ENCODE measurements at regions not wholly inside any gene's neighbourhood (a gene's known extent, or its start where the extent isn't known, plus 50 kb on each side); places are given as distances from the start of the nearest gene placed in this dataset.

DNA sequence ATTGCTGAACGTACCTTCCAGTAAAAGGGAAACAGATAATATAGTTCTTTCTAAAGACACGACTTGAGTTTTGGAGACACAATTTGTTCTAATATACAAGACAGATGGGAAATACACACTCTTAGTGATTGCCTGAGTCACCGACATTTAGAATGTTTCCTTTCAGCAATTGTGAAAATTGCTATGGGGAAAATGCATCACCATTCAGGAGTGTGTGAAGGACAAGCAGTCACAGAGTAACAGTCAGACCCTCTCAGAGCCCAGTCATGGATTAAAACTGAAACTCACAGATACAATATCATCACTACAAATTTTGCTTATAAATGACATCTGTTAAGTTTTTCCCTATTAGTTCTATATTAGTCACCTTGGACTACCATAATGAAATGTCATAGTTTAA lies 286.1 kb downstream of the SPRY2 start:
- H3K36me3 ChIP-seq = no peaks in the 10 kb centered on the region
- WGBS, 2 donors (ENCODE audit: low coverage in 1 of 2) = 58 to 72% methylated on average over 3 of the region's 3 CpGs
- no peaks in the 10 kb centered on the region for H3K27me3 ChIP-seq
- H3K4me3 ChIP-seq = no peak overlapping the region
- TF ChIP-seq POLR2AphosphoS5 (IDR thresholded peaks at IDR 0.05) (no peak), EP300 (IDR thresholded peaks at IDR 0.05) (no peak), POLR2A (IDR thresholded peaks at IDR 0.05) (no peak)
- TF ChIP-seq, protein P1, sequence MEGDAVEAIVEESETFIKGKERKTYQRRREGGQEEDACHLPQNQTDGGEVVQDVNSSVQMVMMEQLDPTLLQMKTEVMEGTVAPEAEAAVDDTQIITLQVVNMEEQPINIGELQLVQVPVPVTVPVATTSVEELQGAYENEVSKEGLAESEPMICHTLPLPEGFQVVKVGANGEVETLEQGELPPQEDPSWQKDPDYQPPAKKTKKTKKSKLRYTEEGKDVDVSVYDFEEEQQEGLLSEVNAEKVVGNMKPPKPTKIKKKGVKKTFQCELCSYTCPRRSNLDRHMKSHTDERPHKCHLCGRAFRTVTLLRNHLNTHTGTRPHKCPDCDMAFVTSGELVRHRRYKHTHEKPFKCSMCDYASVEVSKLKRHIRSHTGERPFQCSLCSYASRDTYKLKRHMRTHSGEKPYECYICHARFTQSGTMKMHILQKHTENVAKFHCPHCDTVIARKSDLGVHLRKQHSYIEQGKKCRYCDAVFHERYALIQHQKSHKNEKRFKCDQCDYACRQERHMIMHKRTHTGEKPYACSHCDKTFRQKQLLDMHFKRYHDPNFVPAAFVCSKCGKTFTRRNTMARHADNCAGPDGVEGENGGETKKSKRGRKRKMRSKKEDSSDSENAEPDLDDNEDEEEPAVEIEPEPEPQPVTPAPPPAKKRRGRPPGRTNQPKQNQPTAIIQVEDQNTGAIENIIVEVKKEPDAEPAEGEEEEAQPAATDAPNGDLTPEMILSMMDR (IDR thresholded peaks at IDR 0.05) = no peak
- H3K9me3 ChIP-seq = no peaks in the 10 kb centered on the region
- peaks cover 0 to 5% (median 0%) of the 10 kb centered on the region in 3 donors for H3K4me1 ChIP-seq
- H3K27ac ChIP-seq = no peak overlapping the region
- no peak for ATAC-seq

DNA sequence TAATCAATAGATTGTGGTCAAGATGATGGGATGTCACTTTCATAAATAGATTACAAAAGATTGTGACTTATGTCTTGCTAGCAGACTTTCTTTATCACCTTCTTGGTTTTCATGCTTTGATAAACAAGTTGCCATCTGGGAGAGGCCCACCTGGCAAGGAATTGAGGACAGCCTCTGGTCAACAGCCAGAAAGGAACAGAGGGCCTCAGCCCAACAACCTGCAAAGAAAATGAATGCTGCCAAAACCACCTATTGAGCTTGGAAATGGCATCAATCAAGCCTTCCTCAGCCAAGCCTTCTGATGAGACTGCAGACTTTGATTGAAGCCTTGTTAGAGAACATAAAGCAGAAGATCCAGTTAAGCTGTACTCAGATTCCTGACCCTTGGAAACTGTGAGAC lies 288.6 kb downstream of the SPRY2 start:
- H3K27ac ChIP-seq = no peak overlapping the region
- no peaks in the 10 kb centered on the region for H3K27me3 ChIP-seq
- no peak for ATAC-seq
- H3K9me3 ChIP-seq = no peaks in the 10 kb centered on the region
- no peak overlapping the region for H3K4me3 ChIP-seq
- TF ChIP-seq EP300 (IDR thresholded peaks at IDR 0.05) (no peak), POLR2A (IDR thresholded peaks at IDR 0.05) (no peak), POLR2AphosphoS5 (IDR thresholded peaks at IDR 0.05) (no peak)
- TF ChIP-seq, protein P1 (IDR thresholded peaks at IDR 0.05) = no peak
- H3K36me3 ChIP-seq = no peaks in the 10 kb centered on the region
- peaks cover 0 to 24% (median 8%) of the 10 kb centered on the region in 3 donors for H3K4me1 ChIP-seq

DNA sequence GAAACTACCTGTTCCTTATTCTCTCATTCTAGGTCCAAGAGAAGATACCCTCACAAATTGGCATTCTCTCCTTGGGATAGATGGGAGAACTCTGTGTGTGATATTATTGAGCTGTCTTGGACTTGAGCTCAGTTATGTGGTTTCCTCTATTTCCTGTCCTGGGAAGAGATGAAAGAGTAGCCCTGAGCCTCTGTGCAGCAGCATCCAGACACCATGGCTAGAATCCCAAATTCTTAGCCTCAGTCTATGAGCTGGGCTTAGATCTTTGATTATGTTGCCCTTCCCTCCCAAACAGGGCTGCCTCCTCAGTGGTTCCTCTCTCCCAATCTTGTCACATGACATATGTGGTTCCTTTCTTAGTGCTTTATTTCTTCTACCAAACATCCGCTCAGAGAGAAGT lies 290.7 kb downstream of the SPRY2 start:
- Histone ChIP-seq H3K4me3 (no peak overlapping the region), H3K27me3 (no peaks in the 10 kb centered on the region), H3K4me1 (peaks cover 0 to 24% (median 8%) of the 10 kb centered on the region in 3 donors), H3K36me3 (no peaks in the 10 kb centered on the region), H3K9me3 (no peaks in the 10 kb centered on the region), H3K27ac (no peak overlapping the region)
- no peak for ATAC-seq
- WGBS, 2 donors (ENCODE audit: low coverage in 1 of 2) = 78% methylated on average over 1 of the region's 1 CpG; no CpG with 5 or more reads in 1 of the 2 donors
- TF ChIP-seq POLR2A (IDR thresholded peaks at IDR 0.05) (no peak), POLR2AphosphoS5 (IDR thresholded peaks at IDR 0.05) (no peak), EP300 (IDR thresholded peaks at IDR 0.05) (no peak)
- TF ChIP-seq, protein P1 (IDR thresholded peaks at IDR 0.05) = no peak

DNA sequence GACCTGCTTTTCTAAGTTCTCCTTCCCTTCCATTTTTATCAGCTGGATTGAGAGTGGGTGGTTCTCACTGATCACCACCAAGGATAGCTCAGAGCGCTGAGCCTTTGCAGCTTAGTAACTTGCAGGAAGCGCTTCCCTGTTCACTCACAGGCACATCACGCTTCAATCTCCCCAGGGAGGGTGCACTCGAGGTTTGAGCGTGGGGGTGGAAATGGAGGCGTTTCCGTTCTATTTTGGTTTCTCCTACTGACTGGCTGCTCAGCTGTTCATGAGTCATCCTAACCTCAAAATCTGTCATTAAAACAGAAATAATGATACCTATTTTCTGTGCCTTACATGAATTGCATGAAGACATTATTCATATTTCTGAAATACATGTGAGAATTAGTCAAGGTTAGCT lies 292.1 kb downstream of the SPRY2 start:
- 0 to 4% methylated on average over 1 to 6 of the region's 7 CpGs for WGBS, 2 donors (ENCODE audit: low coverage in 1 of 2)
- Histone ChIP-seq H3K36me3 (no peaks in the 10 kb centered on the region), H3K27ac (peak overlapping the region in 1 of 4 donors; percentile 9), H3K4me1 (peaks cover 0 to 24% (median 8%) of the 10 kb centered on the region in 3 donors), H3K27me3 (no peaks in the 10 kb centered on the region), H3K4me3 (no peak overlapping the region), H3K9me3 (no peaks in the 10 kb centered on the region)
- ATAC-seq = peak; percentile 94
- TF ChIP-seq EP300 (IDR thresholded peaks at IDR 0.05) (no peak), POLR2A (IDR thresholded peaks at IDR 0.05) (no peak), POLR2AphosphoS5 (IDR thresholded peaks at IDR 0.05) (no peak)
- TF ChIP-seq, protein P1 (IDR thresholded peaks at IDR 0.05) = no peak

DNA sequence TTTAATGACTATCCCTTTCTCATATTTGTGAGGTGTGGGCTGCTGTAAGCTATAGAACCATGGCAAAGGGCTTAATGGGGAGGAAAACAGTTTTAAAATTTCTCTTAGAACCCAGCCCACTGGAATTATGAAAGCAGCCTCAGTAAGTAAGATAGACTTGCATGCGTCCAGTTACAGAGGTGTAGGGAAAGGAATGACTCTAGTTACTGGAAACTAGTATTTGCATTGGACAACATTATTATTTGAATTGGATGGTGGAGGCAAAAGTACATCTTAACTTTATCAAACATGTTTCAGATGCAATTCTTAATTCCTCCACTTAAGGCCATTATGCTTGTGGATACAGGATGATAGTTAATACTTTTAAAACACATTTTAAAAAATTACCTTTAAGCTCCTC lies 292.9 kb downstream of the SPRY2 start:
- no peak overlapping the region for H3K27ac ChIP-seq
- WGBS, 2 donors (ENCODE audit: low coverage in 1 of 2) = 78 to 100% methylated on average over 1 of the region's 1 CpG
- no peak for ATAC-seq

More for the DNA sequence above, 292.9 kb downstream of the SPRY2 start:
- H3K27me3 ChIP-seq = no peaks in the 10 kb centered on the region
- no peak overlapping the region for H3K4me3 ChIP-seq
- no peak for TF ChIP-seq POLR2A (IDR thresholded peaks at IDR 0.05)
- no peak for TF ChIP-seq POLR2AphosphoS5 (IDR thresholded peaks at IDR 0.05)
- TF ChIP-seq, protein P1 (IDR thresholded peaks at IDR 0.05) = no peak
- TF ChIP-seq EP300 (IDR thresholded peaks at IDR 0.05) = no peak
- H3K4me1 ChIP-seq = peaks cover 0 to 24% (median 8%) of the 10 kb centered on the region in 3 donors
- H3K9me3 ChIP-seq = no peaks in the 10 kb centered on the region
- no peaks in the 10 kb centered on the region for H3K36me3 ChIP-seq

Data from gastroesophageal sphincter (tissue), 4 donors.